H1 (cell line): ENCODE measurements at regions not wholly inside any gene's neighbourhood (a gene's known extent, or its start where the extent isn't known, plus 50 kb on each side); places are given as distances from the start of the nearest gene placed in this dataset.
A peak's percentile ranks its signal among the peaks of the same experiment; 100 is the strongest.

Experiments used
- CTCF ChIA-PET: fragments of 300-600 bp; sonication (Branson Sonifier 250); formaldehyde crosslinking; loops from one replicate; lab custom pipeline; 2021; ENCODE audit not compliant: partially characterized antibody; lab: Charles Lee
- POLR2A ChIA-PET: fragments of 300-600 bp; sonication (Branson Sonifier 250); formaldehyde crosslinking; loops from one replicate; lab custom pipeline; 2021; ENCODE audit warnings: inconsistent platforms; ENCODE audit not compliant: partially characterized antibody; lab: Charles Lee
- DNase-seq, 2 experiments: peaks; one replicate each; pipeline versions ENCODE4 v3.0.0 to v3.0.0-alpha.2; 2010 to 2022; ENCODE audit warnings: low spot score in 2 of 2, low read depth in 1 of 2, mixed read lengths in 1 of 2
- FAIRE-seq: peaks from 2 replicates; lab custom pipeline; 2011; peaks lifted over from hg19 to GRCh38; lab: Jason Lieb, UNC
- H2AFZ ChIP-seq: 2 replicates; pipeline ENCODE4 v1.8.1; 2012; ENCODE audit warnings: low read length, inconsistent platforms
- H2AK5ac ChIP-seq: 2 replicates; pipeline ENCODE4 v1.6.1; 2013; ENCODE audit warnings: low read depth, low read length
- H2BK120ac ChIP-seq: replicated peaks from 2 replicates; pipeline ENCODE3; 2013; ENCODE audit warnings: low read depth, low read length, inconsistent platforms
- H2BK12ac ChIP-seq: 2 replicates; pipeline ENCODE4 v1.6.1; 2013; ENCODE audit warnings: low read depth, low read length
- H2BK15ac ChIP-seq: 2 replicates; pipeline ENCODE4 v1.6.1; 2013; ENCODE audit warnings: low read length
- H2BK20ac ChIP-seq: 2 replicates; pipeline ENCODE4 v1.6.1; 2013; ENCODE audit warnings: low read length
- H2BK5ac ChIP-seq: 2 replicates; pipeline ENCODE4 v1.6.1; 2013; ENCODE audit warnings: low read depth, low read length
- H3K14ac ChIP-seq: 2 replicates; pipeline ENCODE4 v1.6.1; 2013; ENCODE audit warnings: inconsistent platforms; ENCODE audit not compliant: insufficient read length
- H3K18ac ChIP-seq: 2 replicates; pipeline ENCODE4 v1.6.1; 2013; ENCODE audit warnings: low read length; ENCODE audit errors: extremely low read depth
- H3K23ac ChIP-seq: 2 replicates; pipeline ENCODE4 v1.6.1; 2013; ENCODE audit warnings: inconsistent platforms; ENCODE audit not compliant: insufficient read length
- H3K23me2 ChIP-seq: 2 replicates; pipeline ENCODE4 v1.6.1; 2013; ENCODE audit warnings: low read depth, low read length
- H3K27ac ChIP-seq: 2 replicates; pipeline ENCODE4 v1.6.1; 2011; ENCODE audit warnings: low read depth, low read length, inconsistent platforms
- H3K27me3 ChIP-seq, 4 experiments: replicated peaks in 1 of 4; 1 replicate in 1 of 4; 2 replicates in 3 of 4; pipeline versions ENCODE4 v1.6.1 to v1.8.1; 2011 to 2013; ENCODE audit warnings: low read length in 3 of 4, mild to moderate bottlenecking in 3 of 4, inconsistent platforms in 2 of 4, mixed read lengths in 2 of 4, moderate library complexity in 1 of 4; ENCODE audit not compliant: control insufficient read depth in 3 of 4, insufficient read depth in 3 of 4; ENCODE audit errors: extremely low read depth in 1 of 4
- H3K36me3 ChIP-seq, 4 experiments: 2 replicates each; pipeline versions ENCODE4 v1.6.1 to v1.8.1; 2011 to 2013; ENCODE audit warnings: mild to moderate bottlenecking in 4 of 4, low read length in 3 of 4, moderate library complexity in 2 of 4, control low read depth in 1 of 4, inconsistent platforms in 1 of 4; ENCODE audit not compliant: insufficient read depth in 4 of 4, control insufficient read depth in 2 of 4
- H3K4ac ChIP-seq: replicated peaks from 2 replicates; pipeline ENCODE3; 2013; ENCODE audit warnings: low read length, low read depth, mixed read lengths, inconsistent platforms; ENCODE audit not compliant: insufficient read length
- H3K4me1 ChIP-seq, 4 experiments: replicated peaks in 1 of 4; 1 replicate in 1 of 4; 2 replicates in 3 of 4; pipeline versions ENCODE4 v1.6.1 to v1.8.1; 2011 to 2013; ENCODE audit warnings: low read length in 3 of 4, inconsistent platforms in 2 of 4, mixed read lengths in 1 of 4; ENCODE audit not compliant: insufficient read depth in 4 of 4, control insufficient read depth in 3 of 4
- H3K4me2 ChIP-seq, 2 experiments: 2 replicates each; pipeline versions ENCODE4 v1.6.1 to v1.8.1; 2011 to 2013; ENCODE audit warnings: low read depth in 2 of 2, low read length in 2 of 2, control low read depth in 1 of 2, inconsistent platforms in 1 of 2, mild to moderate bottlenecking in 1 of 2; ENCODE audit not compliant: insufficient read depth in 1 of 2
- H3K4me3 ChIP-seq, 4 experiments: fragments of 200-600, 300-600 bp in 1 of 4; sonication (generic), shearing (Covaris generic), sonication (Bioruptor Twin) in 1 of 4; 2 replicates each; pipeline versions ENCODE4 v1.5.1 to v1.8.1; 2011 to 2016; ENCODE audit warnings: low read length in 4 of 4, low read depth in 3 of 4, control low read depth in 2 of 4, inconsistent platforms in 2 of 4, mild to moderate bottlenecking in 2 of 4, mixed read lengths in 1 of 4, moderate library complexity in 1 of 4; ENCODE audit not compliant: insufficient read depth in 2 of 4; ENCODE audit errors: extremely low read depth in 1 of 4
- H3K56ac ChIP-seq: replicated peaks from 2 replicates; pipeline ENCODE3; 2013; ENCODE audit warnings: low read depth, mild to moderate bottlenecking, mixed read lengths, low read length, inconsistent platforms; ENCODE audit not compliant: insufficient read length
- H3K79me1 ChIP-seq: 2 replicates; pipeline ENCODE4 v1.6.1; 2013; ENCODE audit warnings: low read depth, low read length, control low read depth
- H3K79me2 ChIP-seq, 2 experiments: 2 replicates each; pipeline versions ENCODE4 v1.6.1 to v1.8.1; 2012 to 2013; ENCODE audit warnings: low read length in 2 of 2, mild to moderate bottlenecking in 2 of 2, inconsistent platforms in 1 of 2; ENCODE audit not compliant: insufficient read depth in 2 of 2, control insufficient read depth in 1 of 2
- H3K9ac ChIP-seq, 4 experiments: replicated peaks in 1 of 4; 1 replicate in 1 of 4; 2 replicates in 3 of 4; pipeline versions ENCODE4 v1.6.1 to v1.8.1; 2011 to 2013; ENCODE audit warnings: low read depth in 3 of 4, low read length in 3 of 4, control low read depth in 2 of 4, mild to moderate bottlenecking in 2 of 4, moderate library complexity in 2 of 4, inconsistent platforms in 1 of 4; ENCODE audit errors: extremely low read depth in 1 of 4
- H3K9me3 ChIP-seq, 2 experiments: 2 replicates each; pipeline versions ENCODE4 v1.6.1 to v1.8.1; 2012 to 2013; ENCODE audit warnings: mild to moderate bottlenecking in 2 of 2, moderate library complexity in 2 of 2, control low read depth in 1 of 2, inconsistent platforms in 1 of 2, low read depth in 1 of 2, low read length in 1 of 2, mixed read lengths in 1 of 2; ENCODE audit not compliant: insufficient read depth in 2 of 2
- H4K20me1 ChIP-seq, 2 experiments: replicated peaks in 1 of 2; 2 replicates each; pipeline versions ENCODE3 to v1.8.1; 2011 to 2013; ENCODE audit warnings: inconsistent platforms in 2 of 2, low read length in 2 of 2, mild to moderate bottlenecking in 1 of 2; ENCODE audit not compliant: insufficient read depth in 2 of 2, control insufficient read depth in 1 of 2
- H4K5ac ChIP-seq: 2 replicates; pipeline ENCODE4 v1.6.1; 2013; ENCODE audit warnings: low read length, low read depth, mixed read lengths, inconsistent platforms; ENCODE audit not compliant: insufficient read length
- H4K8ac ChIP-seq: 2 replicates; pipeline ENCODE4 v1.8.0; 2013; ENCODE audit warnings: mild to moderate bottlenecking, moderate library complexity, low read length, inconsistent platforms; ENCODE audit not compliant: insufficient read depth; ENCODE audit errors: extremely low read depth
- H4K91ac ChIP-seq: replicated peaks from 2 replicates; pipeline ENCODE3; 2013; ENCODE audit warnings: low read length, mixed read lengths, inconsistent platforms; ENCODE audit not compliant: insufficient read length
- ATF2 ChIP-seq: IDR thresholded peaks from 2 replicates; pipeline ENCODE4 v1.6.1; 2012; ENCODE audit warnings: low read length, inconsistent platforms
- CBX8 ChIP-seq: fragments of 300-800, 300-1000 bp; sonication (generic); IDR thresholded peaks from 2 replicates; pipeline ENCODE4 v1.7.1; 2016; ENCODE audit warnings: low read depth, low read length, borderline replicate concordance
- CTBP2 ChIP-seq: IDR thresholded peaks from 2 replicates; pipeline ENCODE4 v1.7.0; 2011; ENCODE audit warnings: borderline replicate concordance, mild to moderate bottlenecking, moderate library complexity, mixed read lengths, low read length; ENCODE audit not compliant: insufficient read depth, insufficient read length
- E2F6 ChIP-seq: IDR thresholded peaks from 2 replicates; pipeline ENCODE4 v1.6.1; 2012; ENCODE audit warnings: inconsistent platforms
- HDAC2 ChIP-seq, 2 experiments: fragments of 300-600 bp in 1 of 2; sonication (generic) in 1 of 2; IDR thresholded peaks; 2 replicates each; pipeline ENCODE4 v1.6.1; 2011 to 2012; ENCODE audit warnings: low read depth in 2 of 2, low read length in 2 of 2, mild to moderate bottlenecking in 2 of 2, moderate library complexity in 2 of 2, borderline replicate concordance in 1 of 2, inconsistent platforms in 1 of 2
- POU5F1 ChIP-seq: IDR thresholded peaks from 2 replicates; pipeline ENCODE4 v1.6.1; 2011; ENCODE audit warnings: low read depth, mild to moderate bottlenecking, low read length, moderate library complexity
- SP1 ChIP-seq: IDR thresholded peaks from 2 replicates; pipeline ENCODE4 v1.6.1; 2011; ENCODE audit warnings: low read depth, low read length
- TBP ChIP-seq: IDR thresholded peaks from 2 replicates; pipeline ENCODE4 v1.6.1; 2011; ENCODE audit warnings: low read depth, low read length, improper control_type of control experiment
- TCF12 ChIP-seq: IDR thresholded peaks from 2 replicates; pipeline ENCODE4 v1.6.1; 2011; ENCODE audit warnings: low read depth, mild to moderate bottlenecking, low read length
- WGBS, 2 experiments: shearing (Covaris generic) in 1 of 2; methylation state at CpG; one replicate each; pipeline versions ENCODE4 v1.1.6 to v1.1.7; 2013 to 2015; ENCODE audit warnings: low lambda C conversion rate in 2 of 2, mixed read lengths in 2 of 2, inconsistent platforms in 1 of 2, low coverage in 1 of 2, missing lambda C conversion rate in 1 of 2; ENCODE audit not compliant: insufficient replicate concordance in 2 of 2, insufficient coverage in 1 of 2, insufficient read length in 1 of 2; ENCODE audit errors: extremely low coverage in 1 of 2, missing lambda C conversion rate in 1 of 2; 5-methylcytosine and 5-hydroxymethylcytosine counted together

GRCh38 chr14:56918849-56919574 is 108.7 kb upstream of the OTX2 start:
- H2BK20ac ChIP-seq = no peak overlapping the region
- peak overlapping the region; percentile 41 for H2BK120ac ChIP-seq
- H3K79me1 ChIP-seq = no peaks in the 10 kb centered on the region
- peaks cover 0 to 7% (median 0%) of the 10 kb centered on the region in 4 experiments; a peak in 1 of 8 replicates for H3K36me3 ChIP-seq
- H2BK15ac ChIP-seq = no peak overlapping the region
- 18% methylated on average over 3 of the region's 3 CpGs; no CpG with 5 or more reads in 1 of the 2 experiments for WGBS, 2 experiments
- no peaks in the 10 kb centered on the region for H3K27me3 ChIP-seq
- H4K91ac ChIP-seq = no peak overlapping the region
- peak overlapping the region; percentile 25 to 54 for H3K4me2 ChIP-seq
- ChIA-PET POLR2A (interaction anchor here (1.0 to 1.6 kb wide), 2 partner anchors 14 to 19 kb away, joined by 3 to 5 read pairs; no protein-coding TSS in a partner anchor), CTCF (interaction anchor here (1.0 to 1.6 kb wide), 4 partner anchors 13 to 204 kb away, joined by 3 to 5 read pairs (median 3); no protein-coding TSS in a partner anchor)
- H3K4me3 ChIP-seq = peak overlapping the region in 2 of 4 experiments; percentile 12 to 42; a peak in 2 of 8 replicates
- no peak overlapping the region for H3K4ac ChIP-seq
- H3K14ac ChIP-seq = no peak overlapping the region
- H3K27ac ChIP-seq = peak overlapping the region; percentile 25; the same call in 1 of the 2 replicates
- no peak overlapping the region for H2AFZ ChIP-seq
- no peak overlapping the region for H3K56ac ChIP-seq
- FAIRE-seq (peak; percentile 98), DNase-seq (no peak)
- H4K5ac ChIP-seq = no peak overlapping the region
- H2AK5ac ChIP-seq = no peak overlapping the region
- peaks cover 7% of the 10 kb centered on the region in 2 experiments for H3K9me3 ChIP-seq
- no peak overlapping the region for H4K8ac ChIP-seq
- H3K79me2 ChIP-seq = no peaks in the 10 kb centered on the region
- H3K18ac ChIP-seq = 0 out of 2 replicates have a peak overlapping the region, but pooled peaks have one; percentile 12
- no peak overlapping the region for H3K23ac ChIP-seq
- no peaks in the 10 kb centered on the region for H3K23me2 ChIP-seq
- H3K9ac ChIP-seq = no peak overlapping the region
- peaks cover 4 to 15% (median 14%) of the 10 kb centered on the region in 4 experiments; a peak in 6 of 7 replicates for H3K4me1 ChIP-seq
- H2BK5ac ChIP-seq = no peak overlapping the region
- no peaks in the 10 kb centered on the region for H4K20me1 ChIP-seq
- no peak overlapping the region for H2BK12ac ChIP-seq
- no peak for TF ChIP-seq CBX8
- peak in 1 of 2 experiments; percentile 83; a peak in 1 of 4 replicates for TF ChIP-seq HDAC2 (IDR thresholded peaks at IDR 0.05; ENCODE audit: borderline replicate concordance in 1 of 2, low read depth in 2 of 2, low read length in 2 of 2)
- TF ChIP-seq TBP = no peak
- no peak for TF ChIP-seq ATF2
- no peak for TF ChIP-seq SP1
- TF ChIP-seq CTBP2 = no peak
- TF ChIP-seq POU5F1 = 0 out of 2 replicates have a peak, but pooled peaks have one; percentile 14
- TF ChIP-seq E2F6 = no peak
- TF ChIP-seq TCF12 = 0 out of 2 replicates have a peak, but pooled peaks have one; percentile 11
